GM10266 (cell line): ENCODE measurements at regions not wholly inside any gene's neighbourhood (a gene's known extent, or its start where the extent isn't known, plus 50 kb on each side); places are given as distances from the start of the nearest gene placed in this dataset.

Experiments
- DNase-seq: peaks from one replicate; pipeline ENCODE4 v3.0.0; 2012; ENCODE audit errors: extremely low spot score
- TF ChIP-seq, protein P1 (sequence below): IDR thresholded peaks from 2 replicates; pipeline ENCODE4 v1.5.1; 2012; ENCODE audit warnings: mild to moderate bottlenecking, low read depth; ENCODE audit not compliant: control insufficient read depth, insufficient read depth; ENCODE audit errors: missing control alignments

DNA sequence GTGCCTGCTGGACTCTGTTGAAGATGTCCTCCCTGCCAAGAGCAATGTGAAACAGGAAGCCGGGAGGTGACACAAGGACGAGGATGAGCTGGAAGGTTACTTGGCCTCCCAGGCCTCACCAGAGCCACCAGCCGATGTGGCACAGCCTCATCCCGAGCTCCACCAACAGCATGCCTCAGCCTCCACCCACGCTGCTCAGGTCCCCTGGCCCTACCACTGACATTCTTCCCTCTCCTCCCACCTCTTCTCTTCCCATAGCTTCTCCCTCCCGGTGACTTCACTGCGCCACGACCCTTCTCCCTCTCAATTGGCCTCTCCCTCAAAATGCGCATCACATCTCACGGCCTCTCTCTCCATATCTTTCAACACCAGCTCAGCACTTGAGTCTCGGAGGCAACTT lies 249.9 kb downstream of the SKAP2 start:
- TF ChIP-seq, protein P1, sequence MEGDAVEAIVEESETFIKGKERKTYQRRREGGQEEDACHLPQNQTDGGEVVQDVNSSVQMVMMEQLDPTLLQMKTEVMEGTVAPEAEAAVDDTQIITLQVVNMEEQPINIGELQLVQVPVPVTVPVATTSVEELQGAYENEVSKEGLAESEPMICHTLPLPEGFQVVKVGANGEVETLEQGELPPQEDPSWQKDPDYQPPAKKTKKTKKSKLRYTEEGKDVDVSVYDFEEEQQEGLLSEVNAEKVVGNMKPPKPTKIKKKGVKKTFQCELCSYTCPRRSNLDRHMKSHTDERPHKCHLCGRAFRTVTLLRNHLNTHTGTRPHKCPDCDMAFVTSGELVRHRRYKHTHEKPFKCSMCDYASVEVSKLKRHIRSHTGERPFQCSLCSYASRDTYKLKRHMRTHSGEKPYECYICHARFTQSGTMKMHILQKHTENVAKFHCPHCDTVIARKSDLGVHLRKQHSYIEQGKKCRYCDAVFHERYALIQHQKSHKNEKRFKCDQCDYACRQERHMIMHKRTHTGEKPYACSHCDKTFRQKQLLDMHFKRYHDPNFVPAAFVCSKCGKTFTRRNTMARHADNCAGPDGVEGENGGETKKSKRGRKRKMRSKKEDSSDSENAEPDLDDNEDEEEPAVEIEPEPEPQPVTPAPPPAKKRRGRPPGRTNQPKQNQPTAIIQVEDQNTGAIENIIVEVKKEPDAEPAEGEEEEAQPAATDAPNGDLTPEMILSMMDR = no peak

GRCh38 chr7:26616235-26616634 lies 248.2 kb downstream of the SKAP2 start:
- DNase-seq = no peak
- TF ChIP-seq, protein P1 = no peak

More for the DNA sequence above, 249.9 kb downstream of the SKAP2 start:
- no peak for DNase-seq

DNA sequence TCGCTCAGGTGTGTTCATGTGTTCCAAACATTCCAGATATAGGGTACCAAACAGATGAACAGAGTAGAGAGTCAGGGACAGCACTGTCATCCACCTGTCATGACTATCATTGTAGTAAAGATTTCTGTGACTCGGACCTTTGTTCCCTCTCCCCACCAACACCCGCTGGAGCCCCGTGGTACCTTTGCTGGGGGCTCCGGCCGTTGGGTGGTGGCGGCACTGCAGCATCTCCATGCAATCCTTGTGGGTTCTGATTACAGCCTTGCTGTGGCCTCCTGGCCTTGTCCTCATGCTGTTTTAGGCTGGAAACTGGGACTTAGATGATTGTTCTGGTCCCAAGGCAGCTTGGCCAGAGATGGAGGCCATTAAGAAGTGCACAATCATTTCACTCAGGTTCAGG lies 247.3 kb downstream of the SKAP2 start:
- no peak for DNase-seq
- TF ChIP-seq, protein P1 = no peak
